Esophagus muscularis mucosa (tissue), 3 donors: ENCODE measurements at regions not wholly inside any gene's neighbourhood (a gene's known extent, or its start where the extent isn't known, plus 50 kb on each side); places are given as distances from the start of the nearest gene placed in this dataset.

ENCODE experiments used
- CTCF ChIP-seq, 3 experiments: fragments of 200-600 bp in 2 of 3; fragments of 450-650 bp in 1 of 3; sonication (generic) in 2 of 3; IDR thresholded peaks; one replicate each; pipeline ENCODE4 v1.5.1; 2017 to 2019; ENCODE audit warnings: antibody characterized with exemption in 3 of 3, mild to moderate bottlenecking in 2 of 3, moderate library complexity in 1 of 3
- POLR2AphosphoS5 ChIP-seq, 2 donors: sonication (generic); formaldehyde crosslinking; IDR thresholded peaks; one replicate each; pipeline ENCODE4 v1.6.1; 2017; ENCODE audit warnings: antibody characterized with exemption in 2 of 2

- TF ChIP-seq CTCF (IDR thresholded peaks at IDR 0.05) (no peak), POLR2AphosphoS5 (IDR thresholded peaks at IDR 0.05) (no peak)
These were observed 66.7 kb upstream of the EZH2 start for GRCh38 chr7:148950806-148951205.
